ENCODE measurements at regions not wholly inside any gene's neighbourhood (a gene's known extent, or its start where the extent isn't known, plus 50 kb on each side); places are given as distances from the start of the nearest gene placed in this dataset.

DNA sequence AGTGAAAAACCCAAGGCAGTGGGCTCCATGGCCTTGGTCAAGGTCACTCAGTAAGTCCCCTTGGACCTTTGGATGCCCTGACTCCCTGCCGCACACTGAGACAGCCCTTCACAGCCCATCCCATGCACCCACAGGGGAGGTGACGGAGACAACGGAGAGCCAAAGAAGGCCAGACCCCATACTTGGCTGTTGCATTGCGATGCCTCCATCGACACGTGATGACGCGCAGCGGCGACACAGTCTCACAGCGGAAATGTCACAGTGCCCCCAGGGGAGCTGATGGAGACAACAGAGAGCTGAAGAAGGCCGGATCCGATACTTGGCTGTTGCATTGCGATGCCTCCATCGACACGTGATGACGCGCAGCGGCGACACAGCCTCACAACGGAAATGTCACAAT is 282.4 kb downstream of the TEX29 start:
- no peak for TF ChIP-seq POLR2A (IDR thresholded peaks at IDR 0.05; ENCODE audit: low read depth)
- TF ChIP-seq, protein P1, sequence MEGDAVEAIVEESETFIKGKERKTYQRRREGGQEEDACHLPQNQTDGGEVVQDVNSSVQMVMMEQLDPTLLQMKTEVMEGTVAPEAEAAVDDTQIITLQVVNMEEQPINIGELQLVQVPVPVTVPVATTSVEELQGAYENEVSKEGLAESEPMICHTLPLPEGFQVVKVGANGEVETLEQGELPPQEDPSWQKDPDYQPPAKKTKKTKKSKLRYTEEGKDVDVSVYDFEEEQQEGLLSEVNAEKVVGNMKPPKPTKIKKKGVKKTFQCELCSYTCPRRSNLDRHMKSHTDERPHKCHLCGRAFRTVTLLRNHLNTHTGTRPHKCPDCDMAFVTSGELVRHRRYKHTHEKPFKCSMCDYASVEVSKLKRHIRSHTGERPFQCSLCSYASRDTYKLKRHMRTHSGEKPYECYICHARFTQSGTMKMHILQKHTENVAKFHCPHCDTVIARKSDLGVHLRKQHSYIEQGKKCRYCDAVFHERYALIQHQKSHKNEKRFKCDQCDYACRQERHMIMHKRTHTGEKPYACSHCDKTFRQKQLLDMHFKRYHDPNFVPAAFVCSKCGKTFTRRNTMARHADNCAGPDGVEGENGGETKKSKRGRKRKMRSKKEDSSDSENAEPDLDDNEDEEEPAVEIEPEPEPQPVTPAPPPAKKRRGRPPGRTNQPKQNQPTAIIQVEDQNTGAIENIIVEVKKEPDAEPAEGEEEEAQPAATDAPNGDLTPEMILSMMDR (IDR thresholded peaks at IDR 0.05) = no peak

Data from esophagus muscularis mucosa (tissue), 3 donors.